Endometrial microvascular endothelial cells (primary cell): ENCODE measurements at regions not wholly inside any gene's neighbourhood (a gene's known extent, or its start where the extent isn't known, plus 50 kb on each side); places are given as distances from the start of the nearest gene placed in this dataset.

ENCODE experiments used
- in situ Hi-C: cut with HindIII; loops from 2 replicates; pipeline ENCODE4 v1.10.0; 2017; ENCODE audit warnings: low sequenced_read_pairs, low pct_unique_long_range_greater_than_20kb; ENCODE audit errors: inconsistent ontology term

GRCh38 chr5:66343370-66344071 is 199.4 kb downstream of the SREK1 start:
- in situ Hi-C loops = no loop called here

- in situ Hi-C loops = no loop called here
Measured at GRCh38 chr5:66344544-66344943, 200.4 kb downstream of the SREK1 start.

DNA sequence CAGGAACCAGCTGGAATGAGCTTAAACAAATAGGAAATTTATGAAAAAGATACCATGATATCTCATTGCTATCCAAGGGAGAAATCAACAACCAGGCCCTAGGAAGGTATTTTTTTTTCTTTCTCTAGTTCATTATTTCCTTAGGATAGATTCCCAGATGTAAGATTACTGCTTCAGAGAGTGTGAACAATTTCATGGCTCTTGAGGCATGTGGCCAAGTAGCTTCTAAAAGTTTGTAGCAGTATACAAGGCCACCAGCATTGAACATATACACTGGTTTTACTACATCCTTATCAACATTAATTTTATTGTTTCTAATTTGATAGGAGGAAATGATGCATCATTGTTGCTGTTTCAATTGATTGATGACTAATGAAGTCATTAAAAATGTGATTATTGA is 201.2 kb downstream of the SREK1 start:
- in situ Hi-C loops = no loop called here

GRCh38 chr5:66346869-66347268 is 202.8 kb downstream of the SREK1 start:
- in situ Hi-C loops = no loop called here

GRCh38 chr5:66348387-66349125 is 204.5 kb downstream of the SREK1 start:
- in situ Hi-C loops = no loop called here

DNA sequence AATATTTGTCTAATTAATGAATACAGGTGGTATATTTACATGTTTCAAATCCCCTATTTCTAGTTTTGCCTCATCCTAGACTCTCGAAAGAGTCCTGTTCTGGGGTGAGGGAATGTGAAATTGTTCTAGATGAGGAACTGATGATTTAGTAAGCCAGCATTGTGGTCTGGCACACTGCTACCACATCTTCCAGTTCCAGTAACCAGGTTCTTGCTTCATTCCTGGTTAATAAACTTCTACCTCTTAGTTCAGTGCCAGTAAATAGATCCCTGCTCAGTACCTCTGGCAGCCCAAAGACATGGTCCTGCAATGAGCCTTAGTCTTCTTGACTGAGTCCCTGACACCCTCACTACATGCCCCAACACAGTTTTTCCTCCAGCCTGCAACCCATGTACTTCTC is 207.7 kb downstream of the SREK1 start:
- in situ Hi-C loops = no loop called here

- in situ Hi-C loops = no loop called here
Measured at GRCh38 chr5:66353186-66353585, 209.1 kb downstream of the SREK1 start.

- in situ Hi-C loops = no loop called here
Measured at GRCh38 chr5:66354422-66354821, 210.3 kb downstream of the SREK1 start.

DNA sequence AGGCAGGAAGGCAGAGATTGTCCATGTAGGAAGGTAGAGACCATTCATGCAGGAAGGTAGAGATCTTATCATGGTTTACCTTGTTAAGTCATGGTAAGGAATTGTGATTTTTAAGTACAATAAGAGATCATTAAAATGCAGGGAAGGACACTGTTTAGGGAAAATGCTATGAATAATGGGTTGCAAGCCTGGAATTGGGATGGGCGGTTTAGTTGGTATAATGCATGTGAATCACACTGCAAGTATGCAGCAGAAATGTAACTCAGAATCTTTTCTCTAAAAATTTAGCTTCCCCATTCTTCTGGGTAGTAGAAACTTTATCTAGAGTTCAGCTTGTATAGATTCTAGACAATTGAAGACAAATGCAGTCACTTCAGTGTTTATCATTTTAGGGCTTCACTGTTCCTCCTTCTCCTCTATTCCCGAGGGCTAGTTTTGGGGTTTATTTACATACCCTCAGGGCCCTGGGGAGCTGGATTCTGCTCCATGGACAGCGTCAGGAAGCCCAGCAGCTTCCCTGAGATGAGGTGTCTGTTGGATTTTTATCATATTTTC is 212.0 kb downstream of the SREK1 start:
- in situ Hi-C loops = no loop called here

GRCh38 chr5:66358741-66359140 is 214.6 kb downstream of the SREK1 start:
- in situ Hi-C loops = no loop called here

DNA sequence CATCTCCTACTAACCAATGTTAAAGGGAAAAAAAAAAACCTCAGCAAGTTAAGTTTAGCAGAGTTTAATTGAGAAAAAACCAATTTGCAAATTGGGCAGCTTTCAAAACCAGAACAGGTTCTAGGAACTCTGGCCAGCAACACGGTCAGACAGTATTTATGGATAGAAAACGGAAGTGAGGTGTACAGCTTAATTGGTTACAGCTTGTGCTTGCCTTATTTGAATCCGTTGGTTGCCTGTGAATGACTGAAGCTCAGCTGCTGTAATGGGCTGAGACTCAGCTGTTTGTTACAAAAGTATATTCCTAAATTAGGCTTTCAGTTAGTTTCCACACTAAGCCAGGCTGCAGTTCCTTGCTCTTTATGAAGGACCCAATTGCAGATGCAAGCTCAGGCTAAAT is 217.0 kb downstream of the SREK1 start:
- in situ Hi-C loops = no loop called here

DNA sequence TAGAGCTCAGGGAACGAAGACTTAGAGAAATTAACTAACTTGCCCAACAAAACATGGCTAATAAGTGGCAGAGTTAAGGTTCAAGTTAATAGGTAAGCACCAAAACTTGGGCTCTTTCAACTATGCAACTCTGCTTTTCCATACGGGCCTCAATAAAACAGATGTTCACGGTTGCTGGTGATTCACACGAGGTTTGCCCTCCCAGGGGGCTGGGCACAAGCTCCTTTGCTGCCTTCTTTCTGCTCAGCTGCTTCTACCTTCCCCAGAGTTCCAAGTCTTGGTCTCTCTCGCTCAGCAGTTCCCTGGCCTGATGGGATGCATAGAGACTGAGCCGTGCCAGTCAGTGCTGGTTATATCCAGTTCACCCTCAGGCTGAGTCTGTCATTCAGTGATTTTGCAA is 217.9 kb downstream of the SREK1 start:
- in situ Hi-C loops = no loop called here

- in situ Hi-C loops = no loop called here
Measured at GRCh38 chr5:66362687-66363086, 218.6 kb downstream of the SREK1 start.

DNA sequence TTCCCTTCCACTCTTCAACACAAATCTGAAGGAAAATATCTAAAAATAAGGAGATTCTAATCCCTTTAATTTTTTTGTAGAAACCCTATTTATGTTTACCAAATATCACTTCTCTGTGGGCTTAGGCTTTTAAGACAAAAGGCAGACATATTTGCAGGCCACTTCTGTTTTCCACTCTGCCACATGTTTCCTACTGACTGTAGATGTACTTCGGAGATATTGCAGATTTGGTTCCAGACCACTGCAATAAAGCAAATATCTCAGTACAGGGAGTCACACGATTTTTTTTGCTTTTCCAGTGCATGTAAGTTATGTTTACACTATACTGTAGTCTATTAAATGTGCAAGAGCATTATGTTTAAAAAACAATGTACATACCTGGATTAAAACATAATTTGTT is 219.0 kb downstream of the SREK1 start:
- in situ Hi-C loops = no loop called here

GRCh38 chr5:66364186-66364585 is 220.1 kb downstream of the SREK1 start:
- in situ Hi-C loops = no loop called here

DNA sequence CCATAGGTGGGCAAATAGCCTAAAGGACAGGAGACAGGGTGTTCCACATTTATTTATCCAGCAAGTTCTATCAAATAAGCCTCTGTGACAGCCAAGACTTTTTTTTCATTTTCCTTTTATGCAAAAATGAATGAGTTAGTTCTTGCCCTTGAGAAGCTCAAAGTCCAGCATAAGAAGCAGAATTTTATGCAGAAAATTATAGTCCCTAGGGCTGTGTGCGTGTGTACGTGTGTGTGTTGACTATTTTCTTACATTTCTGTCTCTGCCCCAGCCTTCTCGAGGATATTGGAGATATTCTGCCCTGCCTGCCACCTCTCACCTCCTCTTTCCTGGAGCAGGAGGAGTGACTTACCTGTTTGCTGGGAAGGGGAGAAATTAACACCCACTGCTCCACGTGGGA is 221.9 kb downstream of the SREK1 start:
- in situ Hi-C loops = no loop called here

DNA sequence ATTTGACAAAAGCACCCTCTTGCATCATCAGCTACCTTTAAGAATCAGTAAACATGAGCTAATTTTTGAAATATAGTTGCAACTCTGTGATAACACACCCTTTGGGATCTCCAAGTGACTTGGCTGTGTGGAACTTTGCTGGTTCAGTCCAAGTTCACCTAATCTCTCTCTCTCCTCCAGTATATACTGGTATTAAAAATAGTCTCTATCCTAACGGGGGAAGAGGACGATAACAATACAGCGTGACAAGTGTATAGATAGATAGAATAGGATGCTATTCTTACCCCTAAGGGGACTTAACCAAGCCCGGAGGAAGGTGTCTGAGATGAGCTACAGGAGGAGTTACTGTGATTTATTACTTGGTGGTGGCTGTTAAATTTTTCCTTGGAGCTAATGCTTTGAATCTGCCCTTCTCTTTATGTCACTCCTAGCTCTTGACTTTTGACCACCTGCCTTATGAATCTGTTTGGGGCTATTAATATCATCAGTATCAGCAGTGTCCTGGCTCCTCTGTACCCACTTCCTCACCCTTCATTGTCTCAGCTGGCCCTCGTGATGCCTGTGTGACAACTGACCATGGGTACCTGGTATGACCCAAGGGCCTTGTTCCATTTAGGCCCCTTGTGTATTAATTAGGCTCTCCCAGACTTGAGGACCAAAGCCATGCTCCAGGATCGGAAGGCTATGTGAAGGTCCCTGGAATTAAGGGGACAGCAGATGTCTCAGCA is 223.9 kb downstream of the SREK1 start:
- in situ Hi-C loops = no loop called here

- in situ Hi-C loops = no loop called here
Measured at GRCh38 chr5:66368811-66369210, 224.7 kb downstream of the SREK1 start.

DNA sequence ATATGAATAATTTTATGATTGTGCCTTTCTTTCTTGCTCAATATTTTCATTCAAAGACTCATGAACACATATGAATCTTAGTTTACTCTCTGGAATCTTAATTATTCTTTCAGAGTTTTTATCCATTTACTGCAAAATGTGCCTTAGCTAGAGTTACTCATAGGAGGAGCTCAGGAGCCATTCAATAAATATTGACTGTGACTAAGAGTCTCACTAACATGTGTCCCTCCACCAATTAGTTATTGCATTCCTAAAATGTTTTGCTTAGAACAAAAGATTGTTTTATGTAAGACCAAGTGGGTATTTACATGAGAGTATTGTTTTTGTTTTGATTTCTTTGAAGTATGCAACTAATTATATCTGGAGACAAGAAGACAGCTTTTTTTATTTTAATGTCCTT is 218.4 kb upstream of the MAST4 start:
- in situ Hi-C loops = no loop called here

- in situ Hi-C loops = no loop called here
Measured at GRCh38 chr5:66378407-66378806, 217.8 kb upstream of the MAST4 start.
